DLD1 (cell line): ENCODE measurements at regions not wholly inside any gene's neighbourhood (a gene's known extent, or its start where the extent isn't known, plus 50 kb on each side); places are given as distances from the start of the nearest gene placed in this dataset.

ENCODE experiments used
- in situ Hi-C: cut with HindIII; loops from 2 replicates; pipeline ENCODE4 v1.10.0; 2017; ENCODE audit warnings: low sequenced_read_pairs

DNA sequence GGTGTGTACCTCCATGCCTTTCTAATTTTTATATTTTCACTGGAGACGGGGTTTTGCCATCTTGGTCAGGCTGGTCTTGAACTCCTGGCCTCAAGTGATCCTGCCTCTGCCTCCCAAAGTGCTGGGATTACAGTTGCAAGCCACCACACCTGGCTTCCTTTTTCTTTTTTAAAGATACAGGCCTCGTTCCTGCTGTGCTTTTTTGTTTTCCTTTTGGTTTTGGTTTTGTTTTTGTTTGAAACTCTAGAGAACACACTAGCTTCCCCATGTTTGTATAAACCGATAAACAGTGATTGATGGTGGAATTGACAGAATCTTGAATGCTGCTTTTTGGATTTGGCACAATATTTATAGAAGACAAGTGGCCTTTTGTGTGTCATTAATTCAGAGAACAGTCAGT, 1603.4 kb downstream of the MAT2B start:
- in situ Hi-C loops = no loop called here

GRCh38 chr5:165119175-165119574, 1613.8 kb downstream of the MAT2B start:
- in situ Hi-C loops = no loop called here

DNA sequence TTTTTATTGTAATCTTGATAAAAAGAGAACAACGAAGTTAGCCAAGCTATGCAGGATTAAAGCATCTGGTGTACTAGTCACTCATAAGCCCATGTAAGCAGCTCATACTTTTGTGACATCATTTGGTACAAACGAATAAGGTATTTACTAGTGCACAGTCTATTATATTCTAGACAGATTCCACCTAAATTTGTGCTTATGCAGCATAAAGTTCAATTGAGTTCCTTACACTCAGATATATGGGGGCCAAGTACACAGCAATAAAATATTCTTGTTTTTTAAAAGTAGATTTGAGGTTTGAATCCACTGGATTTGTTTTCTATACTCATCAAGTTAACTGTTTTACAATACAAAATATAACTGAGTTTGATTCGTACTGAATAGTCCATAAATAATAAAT, 1621.2 kb downstream of the MAT2B start:
- in situ Hi-C loops = no loop called here

GRCh38 chr5:165127941-165128340, 1622.5 kb downstream of the MAT2B start:
- in situ Hi-C loops = no loop called here

GRCh38 chr5:165130656-165131055, 1625.2 kb downstream of the MAT2B start:
- in situ Hi-C loops = no loop called here

- in situ Hi-C loops = no loop called here
Observed at GRCh38 chr5:165134155-165134554, 1628.7 kb downstream of the MAT2B start.

- in situ Hi-C loops = no loop called here
Observed at GRCh38 chr5:165135565-165135964, 1630.1 kb downstream of the MAT2B start.

- in situ Hi-C loops = no loop called here
Observed at GRCh38 chr5:165137701-165138100, 1632.3 kb downstream of the MAT2B start.

DNA sequence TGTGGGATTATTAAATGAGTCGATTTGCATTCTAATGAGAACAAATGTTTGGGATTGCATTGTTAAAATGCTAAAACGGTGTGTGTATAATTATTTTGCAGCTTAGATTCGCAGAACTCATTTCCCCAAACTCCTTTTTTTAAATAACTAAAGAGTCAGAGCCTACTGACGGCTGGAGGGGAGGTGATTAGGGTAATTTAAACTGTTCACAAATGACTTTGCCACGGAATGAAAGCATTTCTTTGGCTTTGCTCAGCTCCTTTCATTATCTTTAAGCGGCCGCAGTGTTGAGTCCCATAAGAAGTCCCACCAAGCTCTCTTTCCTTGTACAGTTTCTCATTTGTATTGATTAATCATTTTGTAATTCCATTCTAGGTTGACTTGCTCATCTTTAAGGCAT, 1632.8 kb downstream of the MAT2B start:
- in situ Hi-C loops = no loop called here

- in situ Hi-C loops = no loop called here
Observed at GRCh38 chr5:165139262-165139661, 1633.8 kb downstream of the MAT2B start.

DNA sequence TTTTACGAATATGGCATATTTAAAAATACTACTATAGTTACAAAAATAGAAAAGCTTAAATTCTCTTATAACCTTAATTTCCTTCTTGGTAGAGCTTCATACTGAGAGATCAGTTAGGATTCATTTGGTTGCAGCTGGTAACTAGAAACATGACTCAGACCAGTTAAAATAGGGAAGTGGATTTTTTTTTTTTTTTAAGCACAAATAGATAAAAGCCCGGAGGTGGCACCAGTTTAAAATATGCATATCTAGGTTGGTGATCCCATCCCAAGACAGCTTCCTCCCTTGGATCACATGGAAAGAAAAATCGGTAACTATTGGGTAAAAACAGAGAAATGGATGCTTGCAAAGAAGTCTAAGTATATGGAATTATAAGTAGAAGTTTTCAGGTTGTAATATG, 1634.3 kb downstream of the MAT2B start:
- in situ Hi-C loops = no loop called here

DNA sequence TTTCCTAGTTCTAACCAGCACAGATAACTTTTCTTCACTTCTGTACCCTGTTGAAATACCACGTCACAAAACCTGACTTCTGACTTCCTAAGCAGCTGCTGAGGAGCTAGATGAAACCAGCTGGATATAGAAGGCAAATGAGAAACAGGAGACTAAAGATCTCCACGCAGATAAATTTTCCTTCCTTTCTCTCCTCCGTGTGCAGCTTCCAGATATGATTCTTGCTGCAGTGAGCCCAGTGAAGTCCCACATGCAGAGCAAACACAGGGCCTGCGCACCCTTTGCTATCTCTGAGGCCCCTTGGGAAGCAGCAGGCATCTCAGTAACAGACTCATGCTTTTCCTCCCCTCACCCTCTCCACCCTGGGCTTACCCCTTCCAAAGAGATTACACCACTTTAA, 1638.3 kb downstream of the MAT2B start:
- in situ Hi-C loops = no loop called here

DNA sequence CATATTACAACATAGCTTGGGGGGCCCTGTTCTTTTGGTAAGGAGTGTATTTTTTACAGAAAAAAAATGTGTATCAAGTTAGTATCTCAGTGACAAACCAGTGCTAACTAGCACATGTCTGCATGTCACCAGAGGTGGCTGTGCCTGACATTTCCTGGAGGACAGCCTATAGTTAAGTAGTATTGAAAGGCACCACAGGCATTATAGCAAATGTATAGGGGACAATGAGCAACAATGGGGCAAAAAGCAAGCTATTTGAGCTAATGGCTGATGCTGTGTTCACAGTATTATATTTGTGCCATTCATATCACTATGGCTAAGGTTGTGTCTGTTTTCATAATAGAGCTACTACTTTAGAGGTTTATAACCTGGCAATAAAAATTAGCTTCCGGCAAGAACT, 1644.0 kb downstream of the MAT2B start:
- in situ Hi-C loops = no loop called here

DNA sequence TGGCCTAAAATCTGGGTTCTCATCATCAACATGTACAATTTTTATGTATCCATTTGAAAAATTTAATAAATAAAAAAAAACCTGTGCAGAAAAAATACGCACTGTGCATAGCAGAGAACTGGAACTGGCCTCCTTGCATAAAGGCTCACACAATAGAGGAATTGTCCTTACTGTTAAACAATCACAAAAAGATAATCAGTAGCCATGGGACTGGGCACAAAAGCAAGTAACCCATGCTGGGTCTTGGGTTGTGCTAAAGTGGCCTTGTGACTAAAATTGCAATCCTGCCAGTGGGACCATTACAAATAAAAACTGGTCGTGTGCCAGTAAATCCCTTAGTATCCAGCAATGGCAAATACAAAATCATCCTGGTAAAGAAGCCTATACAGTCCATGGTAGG, 1646.6 kb downstream of the MAT2B start:
- in situ Hi-C loops = no loop called here

- in situ Hi-C loops = no loop called here
Observed at GRCh38 chr5:165157219-165157618, 1651.8 kb downstream of the MAT2B start.

DNA sequence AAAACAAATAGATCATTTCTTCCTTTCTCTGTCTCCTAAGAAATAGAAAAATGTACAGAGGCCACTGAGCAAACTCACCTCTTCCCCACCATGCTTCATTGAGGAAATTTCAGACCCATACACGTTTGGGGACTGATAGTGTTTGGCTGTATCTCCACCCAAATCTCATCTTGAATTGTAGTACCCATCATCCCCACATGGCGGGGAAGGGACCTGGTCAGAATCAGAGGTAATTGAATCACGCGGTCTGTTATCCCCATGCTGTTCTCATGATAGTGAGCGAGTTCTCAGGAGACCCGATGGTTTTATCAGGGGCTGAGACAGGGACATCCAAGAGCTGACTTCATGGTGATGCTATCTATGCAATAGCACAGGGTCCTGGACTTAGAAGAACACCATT, 1655.8 kb downstream of the MAT2B start:
- in situ Hi-C loops = no loop called here

- in situ Hi-C loops = no loop called here
Observed at GRCh38 chr5:165163861-165164260, 1658.4 kb downstream of the MAT2B start.

GRCh38 chr5:165173651-165174050, 1668.2 kb downstream of the MAT2B start:
- in situ Hi-C loops = no loop called here

DNA sequence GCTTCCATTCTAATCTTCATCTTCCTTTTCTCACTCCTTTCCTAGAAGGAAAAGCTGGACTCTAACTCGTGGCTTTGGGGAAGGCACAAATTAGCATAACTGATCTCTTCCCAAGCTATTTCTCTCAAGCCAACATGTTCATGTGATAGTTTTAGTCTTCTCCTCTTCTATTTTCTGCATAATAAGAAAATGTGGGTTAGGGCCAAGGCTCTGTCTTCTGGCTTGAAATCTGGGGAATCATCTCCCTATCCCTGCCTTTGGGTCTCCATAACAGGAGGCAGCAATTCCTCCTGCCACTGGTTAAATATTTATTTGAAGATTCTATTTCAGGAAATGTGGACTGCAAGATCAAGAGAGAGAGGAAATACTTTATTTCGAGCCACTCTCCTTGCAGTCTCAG, 1669.6 kb downstream of the MAT2B start:
- in situ Hi-C loops = no loop called here

- in situ Hi-C loops = no loop called here
Observed at GRCh38 chr5:165184183-165184582, 1678.8 kb downstream of the MAT2B start.

DNA sequence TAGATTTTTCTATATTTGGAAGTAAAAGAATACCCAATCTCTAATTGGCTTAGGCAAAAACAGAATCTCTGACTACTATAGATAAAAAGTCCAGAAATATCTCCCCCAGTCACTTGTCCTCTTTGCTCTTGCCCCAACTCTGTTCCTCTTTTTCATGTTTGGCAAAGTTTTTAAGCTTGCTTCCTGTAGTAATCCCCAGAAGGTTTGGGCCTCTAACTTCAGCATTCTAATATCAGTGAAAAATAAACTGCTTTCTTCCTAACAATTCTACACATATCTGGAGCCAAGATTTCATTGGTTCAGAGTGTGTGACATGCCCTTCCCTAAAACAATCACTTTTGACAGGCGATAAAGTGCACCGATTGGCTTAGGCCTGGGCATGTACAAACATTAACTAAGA, 1680.3 kb downstream of the MAT2B start:
- in situ Hi-C loops = no loop called here

GRCh38 chr5:165187815-165188214, 1682.4 kb downstream of the MAT2B start:
- in situ Hi-C loops = no loop called here

GRCh38 chr5:165188556-165189175, 1683.2 kb downstream of the MAT2B start:
- in situ Hi-C loops = no loop called here
